A673 (cell line): ENCODE measurements at regions not wholly inside any gene's neighbourhood (a gene's known extent, or its start where the extent isn't known, plus 50 kb on each side); places are given as distances from the start of the nearest gene placed in this dataset.

Experiments
- BruUV-seq: library from RNA; stranded (reverse); fragments of 400-500 nt; replicated peaks from 2 replicates; lab custom pipeline; 2021; lab: Mats Ljungman, UMichigan
- CTCF ChIA-PET: fragments of 300-600 bp; sonication (Branson Sonifier 250); formaldehyde crosslinking; loops from one replicate; lab custom pipeline; 2022; ENCODE audit warnings: antibody characterized with exemption; lab: Charles Lee
- POLR2A ChIA-PET: fragments of 300-600 bp; sonication (Branson Sonifier 250); formaldehyde crosslinking; loops from one replicate; lab custom pipeline; 2022; ENCODE audit warnings: antibody characterized with exemption; ENCODE audit not compliant: low non-redundant PET; lab: Charles Lee
- DNase-seq: peaks from one replicate; pipeline ENCODE4 v3.0.0-alpha.2; 2015; ENCODE audit warnings: low spot score
- H3K27ac ChIP-seq: fragments of 200-600 bp; sonication (generic); 2 replicates; pipeline ENCODE4 v1.5.1; 2016; ENCODE audit warnings: mixed run types, low read depth, mild to moderate bottlenecking, mixed read lengths, antibody characterized with exemption, low read length; ENCODE audit not compliant: poor library complexity, severe bottlenecking
- H3K27me3 ChIP-seq: fragments of 200-600 bp; sonication (generic); replicated peaks from 2 replicates; pipeline ENCODE4 v1.6.1; 2017; ENCODE audit warnings: mixed run types, low read depth, mild to moderate bottlenecking, mixed read lengths, antibody characterized with exemption, low read length; ENCODE audit not compliant: insufficient read depth, poor library complexity
- H3K36me3 ChIP-seq: fragments of 200-600 bp; sonication (generic); 2 replicates; pipeline ENCODE4 v1.6.1; 2016; ENCODE audit warnings: mixed run types, mild to moderate bottlenecking, mixed read lengths, antibody characterized with exemption, low read length; ENCODE audit not compliant: insufficient read depth, poor library complexity, severe bottlenecking
- H3K4me1 ChIP-seq: fragments of 200-600 bp; sonication (generic); 2 replicates; pipeline ENCODE4 v1.6.1; 2017; ENCODE audit warnings: mixed run types, mild to moderate bottlenecking, mixed read lengths, antibody characterized with exemption, low read length; ENCODE audit not compliant: insufficient read depth, poor library complexity, severe bottlenecking
- H3K4me3 ChIP-seq: fragments of 200-600 bp; sonication (generic); 2 replicates; pipeline ENCODE4 v1.5.1; 2016; ENCODE audit warnings: low read depth, mixed run types, mild to moderate bottlenecking, mixed read lengths, low read length; ENCODE audit not compliant: poor library complexity, severe bottlenecking
- H3K9me3 ChIP-seq: fragments of 200-600 bp; sonication (generic); 2 replicates; pipeline ENCODE4 v1.6.1; 2016; ENCODE audit warnings: mixed run types, low read depth, mild to moderate bottlenecking, mixed read lengths, antibody characterized with exemption, low read length; ENCODE audit not compliant: poor library complexity, severe bottlenecking
- CTCF ChIP-seq: fragments of 300-800, 200-600 bp; sonication (generic); conservative IDR thresholded peaks from 2 replicates; pipeline ENCODE4 v1.5.1; 2017; ENCODE audit warnings: low read depth, mild to moderate bottlenecking, antibody characterized with exemption, low read length, moderate library complexity, mixed read lengths
- EZH2 ChIP-seq: fragments of 200-600 bp; sonication (generic); IDR thresholded peaks from 2 replicates; pipeline ENCODE4 v1.6.1; 2017; ENCODE audit warnings: borderline replicate concordance, low read depth, mild to moderate bottlenecking, mixed read lengths, antibody characterized with exemption, low read length; ENCODE audit not compliant: poor library complexity, severe bottlenecking
- intact Hi-C: fragments of 100-400 bp; cut with micrococcal nuclease; formaldehyde crosslinking; loops from one replicate; pipeline ENCODE4 v1.10.0; 2022; ENCODE audit not compliant: unreplicated experiment

GRCh38 chr14:40371011-40371410 lies 938.8 kb upstream of the FBXO33 start:
- intact Hi-C loops, result no loop called here
- Histone ChIP-seq H3K4me1 (no peaks in the 10 kb centered on the region), H3K4me3 (no peak overlapping the region), H3K27me3 (no peaks in the 10 kb centered on the region), H3K27ac (no peak overlapping the region), H3K36me3 (no peaks in the 10 kb centered on the region), H3K9me3 (no peaks in the 10 kb centered on the region)
- DNase-seq, result no peak
- BruUV-seq, result no TSS peak
- CTCF ChIA-PET, result no interaction called here
- POLR2A ChIA-PET, result no interaction called here
- TF ChIP-seq CTCF (no peak), EZH2 (no peak)

- H3K27ac ChIP-seq, result no peak overlapping the region
- no peaks in the 10 kb centered on the region for H3K27me3 ChIP-seq
- ChIA-PET POLR2A (no interaction called here), CTCF (no interaction called here)
- TF ChIP-seq CTCF, result no peak
- no peak for TF ChIP-seq EZH2
- no peaks in the 10 kb centered on the region for H3K4me1 ChIP-seq
- no peaks in the 10 kb centered on the region for H3K9me3 ChIP-seq
- BruUV-seq, result no TSS peak
- H3K36me3 ChIP-seq, result no peaks in the 10 kb centered on the region
- intact Hi-C loops, result no loop called here
- no peak overlapping the region for H3K4me3 ChIP-seq
- no peak for DNase-seq
Observed at GRCh38 chr14:40368314-40368713, 936.1 kb upstream of the FBXO33 start.

GRCh38 chr14:40367717-40368116 lies 935.5 kb upstream of the FBXO33 start:
- TF ChIP-seq EZH2, result no peak
- TF ChIP-seq CTCF, result no peak
- no TSS peak for BruUV-seq
- intact Hi-C loops, result no loop called here
- Histone ChIP-seq H3K27me3 (no peaks in the 10 kb centered on the region), H3K4me3 (no peak overlapping the region), H3K36me3 (no peaks in the 10 kb centered on the region), H3K27ac (no peak overlapping the region), H3K9me3 (no peaks in the 10 kb centered on the region), H3K4me1 (no peaks in the 10 kb centered on the region)
- ChIA-PET POLR2A (no interaction called here), CTCF (no interaction called here)
- DNase-seq, result no peak

GRCh38 chr14:40365305-40365704 lies 933.1 kb upstream of the FBXO33 start:
- POLR2A ChIA-PET, result no interaction called here
- TF ChIP-seq CTCF (no peak), EZH2 (no peak)
- no peaks in the 10 kb centered on the region for H3K36me3 ChIP-seq
- no peaks in the 10 kb centered on the region for H3K4me1 ChIP-seq
- H3K27me3 ChIP-seq, result no peaks in the 10 kb centered on the region
- DNase-seq, result peak; percentile 24
- CTCF ChIA-PET, result no interaction called here
- H3K4me3 ChIP-seq, result no peak overlapping the region
- no peak overlapping the region for H3K27ac ChIP-seq
- no TSS peak for BruUV-seq
- no peaks in the 10 kb centered on the region for H3K9me3 ChIP-seq
- intact Hi-C loops, result no loop called here
